PFSK-1 (cell line): ENCODE measurements at regions not wholly inside any gene's neighbourhood (a gene's known extent, or its start where the extent isn't known, plus 50 kb on each side); places are given as distances from the start of the nearest gene placed in this dataset.

Experiments
- POLR2AphosphoS5 ChIP-seq: IDR thresholded peaks from 2 replicates; pipeline ENCODE4 v1.6.1; 2012; ENCODE audit warnings: low read depth, mild to moderate bottlenecking, control low read depth, low read length, moderate library complexity
- SIN3A ChIP-seq: IDR thresholded peaks from 2 replicates; pipeline ENCODE4 v1.6.1; 2012; ENCODE audit warnings: mild to moderate bottlenecking, low read length, moderate library complexity, borderline replicate concordance; ENCODE audit not compliant: insufficient read depth
- TF ChIP-seq, protein P1 (sequence below), 2 experiments: IDR thresholded peaks; 2 replicates each; pipeline versions ENCODE4 v1.6.1 to v1.8.0; 2011 to 2012; ENCODE audit warnings: low read depth in 2 of 2, low read length in 2 of 2, control low read depth in 1 of 2, inconsistent platforms in 1 of 2, mild to moderate bottlenecking in 1 of 2, moderate library complexity in 1 of 2; ENCODE audit not compliant: insufficient read depth in 1 of 2

DNA sequence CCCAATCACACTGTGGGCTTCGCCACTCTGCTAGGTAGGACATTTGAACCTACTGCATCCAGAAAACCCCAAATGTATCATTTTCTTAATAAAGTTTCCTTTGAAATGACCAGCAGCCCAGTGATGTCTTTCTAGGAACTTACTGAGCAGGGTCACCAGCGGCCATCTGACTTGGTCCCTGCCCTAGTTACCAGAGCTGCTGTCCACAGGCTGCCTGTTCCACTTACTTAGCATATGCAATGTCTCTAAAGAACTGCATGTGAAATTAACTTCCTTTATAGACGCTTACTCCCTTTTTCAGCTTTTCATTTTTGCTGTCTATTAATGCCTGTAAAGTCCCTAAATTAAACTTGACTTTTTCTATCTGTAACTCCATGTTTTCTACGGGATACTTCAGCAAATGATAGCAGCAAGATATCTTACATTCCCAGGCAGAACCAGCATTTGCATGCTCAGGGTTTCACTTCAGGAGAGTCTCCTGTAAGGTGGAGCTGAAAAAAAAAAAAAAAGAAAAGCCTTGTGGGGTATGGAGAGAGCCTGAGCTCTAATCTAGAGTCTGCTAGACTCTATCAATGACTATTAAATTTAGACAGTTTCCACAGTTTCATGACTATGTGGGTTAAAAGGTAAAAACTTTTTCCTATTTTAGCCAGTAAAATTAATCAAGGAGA, 125.0 kb downstream of the FAT3 start:
- TF ChIP-seq POLR2AphosphoS5 (no peak), SIN3A (no peak)
- TF ChIP-seq, protein P1, sequence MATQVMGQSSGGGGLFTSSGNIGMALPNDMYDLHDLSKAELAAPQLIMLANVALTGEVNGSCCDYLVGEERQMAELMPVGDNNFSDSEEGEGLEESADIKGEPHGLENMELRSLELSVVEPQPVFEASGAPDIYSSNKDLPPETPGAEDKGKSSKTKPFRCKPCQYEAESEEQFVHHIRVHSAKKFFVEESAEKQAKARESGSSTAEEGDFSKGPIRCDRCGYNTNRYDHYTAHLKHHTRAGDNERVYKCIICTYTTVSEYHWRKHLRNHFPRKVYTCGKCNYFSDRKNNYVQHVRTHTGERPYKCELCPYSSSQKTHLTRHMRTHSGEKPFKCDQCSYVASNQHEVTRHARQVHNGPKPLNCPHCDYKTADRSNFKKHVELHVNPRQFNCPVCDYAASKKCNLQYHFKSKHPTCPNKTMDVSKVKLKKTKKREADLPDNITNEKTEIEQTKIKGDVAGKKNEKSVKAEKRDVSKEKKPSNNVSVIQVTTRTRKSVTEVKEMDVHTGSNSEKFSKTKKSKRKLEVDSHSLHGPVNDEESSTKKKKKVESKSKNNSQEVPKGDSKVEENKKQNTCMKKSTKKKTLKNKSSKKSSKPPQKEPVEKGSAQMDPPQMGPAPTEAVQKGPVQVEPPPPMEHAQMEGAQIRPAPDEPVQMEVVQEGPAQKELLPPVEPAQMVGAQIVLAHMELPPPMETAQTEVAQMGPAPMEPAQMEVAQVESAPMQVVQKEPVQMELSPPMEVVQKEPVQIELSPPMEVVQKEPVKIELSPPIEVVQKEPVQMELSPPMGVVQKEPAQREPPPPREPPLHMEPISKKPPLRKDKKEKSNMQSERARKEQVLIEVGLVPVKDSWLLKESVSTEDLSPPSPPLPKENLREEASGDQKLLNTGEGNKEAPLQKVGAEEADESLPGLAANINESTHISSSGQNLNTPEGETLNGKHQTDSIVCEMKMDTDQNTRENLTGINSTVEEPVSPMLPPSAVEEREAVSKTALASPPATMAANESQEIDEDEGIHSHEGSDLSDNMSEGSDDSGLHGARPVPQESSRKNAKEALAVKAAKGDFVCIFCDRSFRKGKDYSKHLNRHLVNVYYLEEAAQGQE (IDR thresholded peaks at IDR 0.05; ENCODE audit: insufficient read depth in 1 of 2, low read depth in 2 of 2, low read length in 2 of 2): 0 out of 4 replicates have a peak, but pooled peaks of 1 of the 2 experiments have one; percentile 29
